IMR-90 (cell line): ENCODE measurements at regions not wholly inside any gene's neighbourhood (a gene's known extent, or its start where the extent isn't known, plus 50 kb on each side); places are given as distances from the start of the nearest gene placed in this dataset.

Experiments used
- ATAC-seq: fragments of 200-7000 bp; cut with Tn5 transposase; 2 replicates; pipeline ENCODE4 v1.9.1; 2020; ENCODE audit warnings: low read depth, mild to moderate bottlenecking, moderate library complexity
- BruUV-seq: library from RNA; stranded (reverse); fragments of 400-500 nt; replicated peaks from 2 replicates; lab custom pipeline; 2021; lab: Mats Ljungman, UMichigan
- CTCF ChIA-PET: fragments of 300-600 bp; formaldehyde crosslinking; extraction: SDS; loops from one replicate; lab custom pipeline; 2021; ENCODE audit warnings: antibody characterized with exemption; lab: Yijun Ruan, JAX
- POLR2A ChIA-PET: fragments of 300-600 bp; sonication (Branson Sonifier 250); formaldehyde crosslinking; loops from one replicate; lab custom pipeline; 2022; ENCODE audit warnings: antibody characterized with exemption; ENCODE audit not compliant: unreplicated experiment; lab: Charles Lee
- DNase-seq: peaks from one replicate; pipeline ENCODE4 v3.0.0; 2013
- H2AFZ ChIP-seq: replicated peaks from 2 replicates; pipeline ENCODE3; 2013; ENCODE audit warnings: low read length, mild to moderate bottlenecking; ENCODE audit not compliant: poor library complexity
- H2AK5ac ChIP-seq: 2 replicates; pipeline ENCODE4 v1.6.1; 2013; ENCODE audit warnings: low read depth, low read length, inconsistent platforms
- H2AK9ac ChIP-seq: replicated peaks from 2 replicates; pipeline ENCODE3; 2013; ENCODE audit warnings: mild to moderate bottlenecking, low read depth, low read length, moderate library complexity; ENCODE audit not compliant: poor library complexity
- H2BK120ac ChIP-seq: 2 replicates; pipeline ENCODE4 v1.6.1; 2013; ENCODE audit warnings: low read depth, low read length, inconsistent platforms
- H2BK15ac ChIP-seq: 3 replicates; pipeline ENCODE4 v1.6.1; 2013; ENCODE audit warnings: low read depth, low read length, inconsistent platforms
- H2BK20ac ChIP-seq: 2 replicates; pipeline ENCODE4 v1.6.1; 2013; ENCODE audit warnings: low read depth, mild to moderate bottlenecking, inconsistent platforms, low read length, moderate library complexity
- H2BK5ac ChIP-seq: 2 replicates; pipeline ENCODE4 v1.6.1; 2013; ENCODE audit warnings: mild to moderate bottlenecking, low read depth, low read length, inconsistent platforms; ENCODE audit not compliant: poor library complexity, severe bottlenecking
- H3K14ac ChIP-seq: replicated peaks from 2 replicates; pipeline ENCODE4 v1.6.1; 2013; ENCODE audit warnings: low read depth, low read length, inconsistent platforms
- H3K18ac ChIP-seq: 2 replicates; pipeline ENCODE4 v1.6.1; 2013; ENCODE audit warnings: low read depth, low read length, control low read depth
- H3K23ac ChIP-seq: 2 replicates; pipeline ENCODE4 v1.6.1; 2013; ENCODE audit warnings: low read depth, low read length, inconsistent platforms
- H3K27ac ChIP-seq: 2 replicates; pipeline ENCODE4 v1.5.1; 2013; ENCODE audit warnings: mild to moderate bottlenecking, control low read depth, low read length; ENCODE audit not compliant: insufficient read depth
- H3K27me3 ChIP-seq: 2 replicates; pipeline ENCODE4 v1.6.1; 2013; ENCODE audit warnings: low read length; ENCODE audit not compliant: control insufficient read depth, insufficient read depth
- H3K36me3 ChIP-seq: 2 replicates; pipeline ENCODE4 v1.6.1; 2013; ENCODE audit warnings: low read length, mixed read lengths; ENCODE audit not compliant: control insufficient read depth, insufficient read depth
- H3K4ac ChIP-seq: 2 replicates; pipeline ENCODE4 v1.6.1; 2013; ENCODE audit warnings: low read depth, low read length, inconsistent platforms
- H3K4me1 ChIP-seq: 2 replicates; pipeline ENCODE4 v1.6.1; 2013; ENCODE audit warnings: low read length, mixed read lengths; ENCODE audit not compliant: control insufficient read depth, insufficient read depth
- H3K4me2 ChIP-seq: 2 replicates; pipeline ENCODE4 v1.6.1; 2013; ENCODE audit warnings: low read depth, mild to moderate bottlenecking, control low read depth, low read length, moderate library complexity
- H3K4me3 ChIP-seq: 2 replicates; pipeline ENCODE4 v1.5.1; 2013; ENCODE audit warnings: low read depth, mild to moderate bottlenecking, control low read depth, low read length, moderate library complexity; ENCODE audit not compliant: insufficient read depth
- H3K56ac ChIP-seq: 2 replicates; pipeline ENCODE4 v1.6.1; 2013; ENCODE audit warnings: low read length, inconsistent platforms; ENCODE audit not compliant: insufficient read depth; ENCODE audit errors: extremely low read depth
- H3K79me1 ChIP-seq, 2 experiments: 2 replicates each; pipeline ENCODE4 v1.6.1; 2013; ENCODE audit warnings: low read length in 2 of 2, inconsistent platforms in 1 of 2, low read depth in 1 of 2
- H3K9ac ChIP-seq: 2 replicates; pipeline ENCODE4 v1.6.1; 2013; ENCODE audit warnings: low read depth, low read length, control low read depth
- H3K9me1 ChIP-seq: 2 replicates; pipeline ENCODE4 v1.6.1; 2013; ENCODE audit warnings: low read length, inconsistent platforms; ENCODE audit not compliant: insufficient read depth
- H3K9me3 ChIP-seq: 2 replicates; pipeline ENCODE4 v1.6.1; 2013; ENCODE audit warnings: low read length; ENCODE audit not compliant: control insufficient read depth, insufficient read depth
- H4K20me1 ChIP-seq: 2 replicates; pipeline ENCODE4 v1.6.1; 2013; ENCODE audit warnings: low read length, inconsistent platforms; ENCODE audit not compliant: insufficient read depth
- H4K5ac ChIP-seq: 2 replicates; pipeline ENCODE4 v1.6.1; 2013; ENCODE audit warnings: mild to moderate bottlenecking, low read depth, low read length, control low read depth
- H4K8ac ChIP-seq, 2 experiments: 2 replicates each; pipeline ENCODE4 v1.6.1; 2013; ENCODE audit warnings: low read depth in 2 of 2, low read length in 2 of 2, control low read depth in 1 of 2, inconsistent platforms in 1 of 2
- H4K91ac ChIP-seq: 2 replicates; pipeline ENCODE4 v1.6.1; 2013; ENCODE audit warnings: low read depth, low read length, inconsistent platforms; ENCODE audit not compliant: insufficient read depth
- BHLHE40 ChIP-seq: fragments of 150-350 bp; IDR thresholded peaks from 2 replicates; pipeline ENCODE4 v1.6.1; 2016; ENCODE audit warnings: mild to moderate bottlenecking, low read depth, low read length
- FOS ChIP-seq: fragments of 150-350 bp; IDR thresholded peaks from 2 replicates; pipeline ENCODE4 v1.6.1; 2016; ENCODE audit warnings: low read depth, low read length
- MAZ ChIP-seq: IDR thresholded peaks from 2 replicates; pipeline ENCODE4 v1.6.1; 2012; ENCODE audit warnings: low read depth, mild to moderate bottlenecking, low read length, improper control_type of control experiment, moderate library complexity, borderline replicate concordance
- NFE2L2 ChIP-seq: fragments of 150-350 bp; IDR thresholded peaks from 2 replicates; pipeline ENCODE4 v1.6.1; 2016; ENCODE audit warnings: low read depth, mild to moderate bottlenecking, low read length
- POLR2A ChIP-seq: IDR thresholded peaks from 2 replicates; pipeline ENCODE4 v1.6.1; 2012; ENCODE audit warnings: mild to moderate bottlenecking, low read depth, low read length
- RCOR1 ChIP-seq: IDR thresholded peaks from 2 replicates; pipeline ENCODE4 v1.6.1; 2012; ENCODE audit warnings: mild to moderate bottlenecking, low read length, improper control_type of control experiment; ENCODE audit not compliant: insufficient replicate concordance
- RFX5 ChIP-seq: IDR thresholded peaks from 2 replicates; pipeline ENCODE4 v1.8.0; 2012; ENCODE audit warnings: low read depth, mild to moderate bottlenecking, low read length, moderate library complexity
- SMC3 ChIP-seq: fragments of 150-350 bp; IDR thresholded peaks from 2 replicates; pipeline ENCODE4 v1.6.1; 2016; ENCODE audit warnings: low read depth, mild to moderate bottlenecking, antibody characterized with exemption, low read length, moderate library complexity
- WGBS, 2 experiments: methylation state at CpG; one replicate each; pipeline versions ENCODE4 v1.1.5 to v1.1.7; 2013; ENCODE audit warnings: missing lambda C conversion rate in 2 of 2; ENCODE audit not compliant: insufficient read length in 1 of 2; ENCODE audit errors: extremely low coverage in 2 of 2; 5-methylcytosine and 5-hydroxymethylcytosine counted together
- dilution Hi-C: fragments of 300-500 bp; cut with HindIII; formaldehyde crosslinking; loops from one replicate; pipeline ENCODE4 v1.14.3; 2018; ENCODE audit warnings: low sequenced_read_pairs; ENCODE audit not compliant: unreplicated experiment
- in situ Hi-C: fragments of 300-500 bp; cut with MboI; formaldehyde crosslinking; loops from 3 replicates; pipeline ENCODE4 v1.14.3; 2019; ENCODE audit warnings: low sequenced_read_pairs, inconsistent platforms, mixed read lengths
- intact Hi-C: fragments of 100-400 bp; cut with micrococcal nuclease; formaldehyde crosslinking; loops from 2 replicates; pipeline ENCODE4 v1.10.0; 2022
- TF ChIP-seq, protein P1 (sequence below): fragments of 150-350 bp; IDR thresholded peaks from 2 replicates; pipeline ENCODE4 v1.6.1; 2017; ENCODE audit warnings: mild to moderate bottlenecking, antibody characterized with exemption, low read length, low read depth
- TF ChIP-seq, protein P2 (sequence below): conservative IDR thresholded peaks from 2 replicates; pipeline ENCODE4 v1.5.1; 2012; ENCODE audit warnings: mild to moderate bottlenecking, low read depth, low read length, improper control_type of control experiment

DNA sequence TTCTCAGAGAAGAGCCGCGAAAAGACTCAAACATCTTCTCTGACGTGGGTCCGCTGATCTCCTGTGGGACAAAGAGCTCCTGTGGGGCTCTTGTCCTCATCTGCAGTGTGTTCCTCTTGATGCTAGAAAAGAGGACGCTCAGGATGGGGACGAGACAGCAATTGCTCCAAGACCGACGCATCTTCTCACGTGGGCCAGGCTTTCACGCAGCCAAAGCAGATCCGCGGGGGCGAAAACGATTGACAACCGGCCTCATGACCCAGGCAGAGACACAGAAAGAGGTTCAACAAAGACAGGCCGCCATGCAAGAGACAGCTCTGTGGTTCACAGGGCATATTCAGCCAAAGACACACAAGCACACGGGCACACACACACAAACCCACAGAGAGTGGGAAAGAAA, 971.8 kb upstream of the DEFB115 start:
- H4K8ac ChIP-seq = no peak overlapping the region
- no peak overlapping the region for H3K23ac ChIP-seq
- H2AK5ac ChIP-seq = no peak overlapping the region
- no peak overlapping the region for H2BK20ac ChIP-seq
- H4K20me1 ChIP-seq = no peaks in the 10 kb centered on the region
- no peak overlapping the region for H3K27ac ChIP-seq
- no peak overlapping the region for H3K9ac ChIP-seq
- no peak overlapping the region for H3K4ac ChIP-seq
- no peaks in the 10 kb centered on the region for H3K79me1 ChIP-seq
- TF ChIP-seq NFE2L2 = no peak
- TF ChIP-seq RFX5 = no peak
- no peak for TF ChIP-seq FOS
- TF ChIP-seq, protein P1, sequence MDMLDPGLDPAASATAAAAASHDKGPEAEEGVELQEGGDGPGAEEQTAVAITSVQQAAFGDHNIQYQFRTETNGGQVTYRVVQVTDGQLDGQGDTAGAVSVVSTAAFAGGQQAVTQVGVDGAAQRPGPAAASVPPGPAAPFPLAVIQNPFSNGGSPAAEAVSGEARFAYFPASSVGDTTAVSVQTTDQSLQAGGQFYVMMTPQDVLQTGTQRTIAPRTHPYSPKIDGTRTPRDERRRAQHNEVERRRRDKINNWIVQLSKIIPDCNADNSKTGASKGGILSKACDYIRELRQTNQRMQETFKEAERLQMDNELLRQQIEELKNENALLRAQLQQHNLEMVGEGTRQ = no peak
- TF ChIP-seq, protein P2, sequence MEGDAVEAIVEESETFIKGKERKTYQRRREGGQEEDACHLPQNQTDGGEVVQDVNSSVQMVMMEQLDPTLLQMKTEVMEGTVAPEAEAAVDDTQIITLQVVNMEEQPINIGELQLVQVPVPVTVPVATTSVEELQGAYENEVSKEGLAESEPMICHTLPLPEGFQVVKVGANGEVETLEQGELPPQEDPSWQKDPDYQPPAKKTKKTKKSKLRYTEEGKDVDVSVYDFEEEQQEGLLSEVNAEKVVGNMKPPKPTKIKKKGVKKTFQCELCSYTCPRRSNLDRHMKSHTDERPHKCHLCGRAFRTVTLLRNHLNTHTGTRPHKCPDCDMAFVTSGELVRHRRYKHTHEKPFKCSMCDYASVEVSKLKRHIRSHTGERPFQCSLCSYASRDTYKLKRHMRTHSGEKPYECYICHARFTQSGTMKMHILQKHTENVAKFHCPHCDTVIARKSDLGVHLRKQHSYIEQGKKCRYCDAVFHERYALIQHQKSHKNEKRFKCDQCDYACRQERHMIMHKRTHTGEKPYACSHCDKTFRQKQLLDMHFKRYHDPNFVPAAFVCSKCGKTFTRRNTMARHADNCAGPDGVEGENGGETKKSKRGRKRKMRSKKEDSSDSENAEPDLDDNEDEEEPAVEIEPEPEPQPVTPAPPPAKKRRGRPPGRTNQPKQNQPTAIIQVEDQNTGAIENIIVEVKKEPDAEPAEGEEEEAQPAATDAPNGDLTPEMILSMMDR = no peak
- no peak for TF ChIP-seq BHLHE40
- no peak for TF ChIP-seq MAZ
- TF ChIP-seq SMC3 = no peak
- TF ChIP-seq RCOR1 = no peak
- no peak for TF ChIP-seq POLR2A
- H3K9me1 ChIP-seq = no peaks in the 10 kb centered on the region
- 0 out of 2 replicates have a peak, but pooled peaks cover 1% of the 10 kb centered on the region for H3K27me3 ChIP-seq
- dilution Hi-C loops (no loop called here), in situ Hi-C loops (no loop called here), intact Hi-C loops (no loop called here)
- no peaks in the 10 kb centered on the region for H3K9me3 ChIP-seq
- ChIA-PET POLR2A (no interaction called here), CTCF (no interaction called here)
- no peak overlapping the region for H4K5ac ChIP-seq
- H3K14ac ChIP-seq = no peak overlapping the region
- peaks cover 2% of the 10 kb centered on the region; the same call in 1 of the 2 replicates for H3K4me1 ChIP-seq
- H2AK9ac ChIP-seq = no peak overlapping the region
- H2BK120ac ChIP-seq = no peak overlapping the region
- no TSS peak for BruUV-seq
- no peak for ATAC-seq
- DNase-seq = no peak
- H3K36me3 ChIP-seq = no peaks in the 10 kb centered on the region
- H3K56ac ChIP-seq = no peak overlapping the region
- WGBS, 2 experiments = 76% methylated on average over 11 of the region's 17 CpGs; no CpG with 5 or more reads in 1 of the 2 experiments
- no peak overlapping the region for H3K18ac ChIP-seq
- H2BK15ac ChIP-seq = no peak overlapping the region
- no peak overlapping the region for H2AFZ ChIP-seq
- H3K4me3 ChIP-seq = no peak overlapping the region
- H2BK5ac ChIP-seq = no peak overlapping the region
- H4K91ac ChIP-seq = no peak overlapping the region
- no peak overlapping the region for H3K4me2 ChIP-seq
